Gastrocnemius medialis (tissue), 4 donors: ENCODE measurements at regions not wholly inside any gene's neighbourhood (a gene's known extent, or its start where the extent isn't known, plus 50 kb on each side); places are given as distances from the start of the nearest gene placed in this dataset.

Experiments used
- POLR2A ChIP-seq, 2 donors: fragments of 450-650 bp; IDR thresholded peaks; one replicate each; pipeline ENCODE4 v1.6.1; 2017; ENCODE audit warnings: antibody characterized with exemption in 2 of 2, mild to moderate bottlenecking in 2 of 2, moderate library complexity in 2 of 2
- TF ChIP-seq, protein P1 (sequence below), 5 experiments: fragments of 450-650 bp in 3 of 5; fragments of 200-600 bp in 2 of 5; sonication (generic) in 2 of 5; IDR thresholded peaks in 4 of 5; conservative IDR thresholded peaks in 1 of 5; 1 replicate in 4 of 5; 2 replicates in 1 of 5; pipeline ENCODE4 v1.5.1; 2016 to 2019; ENCODE audit warnings: antibody characterized with exemption in 5 of 5, mild to moderate bottlenecking in 3 of 5, moderate library complexity in 3 of 5

DNA sequence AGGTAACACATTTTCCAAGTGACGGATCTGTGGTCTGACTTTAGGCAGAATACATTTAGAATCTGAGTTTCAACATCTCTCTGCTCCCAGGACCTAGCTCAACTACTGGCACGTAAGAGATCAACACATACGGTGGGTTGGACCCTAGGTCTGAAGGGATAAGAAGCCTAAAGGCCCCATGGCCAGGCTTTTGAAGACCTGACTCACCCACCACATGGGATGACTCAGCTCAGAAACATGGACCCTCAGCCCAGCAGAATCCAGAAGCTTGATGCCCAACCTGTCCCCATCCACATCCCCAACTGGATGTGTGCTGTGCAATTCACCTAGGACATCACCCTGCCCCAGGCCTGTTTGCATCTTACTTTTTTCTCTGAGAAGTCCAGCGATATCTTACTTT, 770.2 kb downstream of the BCL11B start:
- TF ChIP-seq, protein P1, sequence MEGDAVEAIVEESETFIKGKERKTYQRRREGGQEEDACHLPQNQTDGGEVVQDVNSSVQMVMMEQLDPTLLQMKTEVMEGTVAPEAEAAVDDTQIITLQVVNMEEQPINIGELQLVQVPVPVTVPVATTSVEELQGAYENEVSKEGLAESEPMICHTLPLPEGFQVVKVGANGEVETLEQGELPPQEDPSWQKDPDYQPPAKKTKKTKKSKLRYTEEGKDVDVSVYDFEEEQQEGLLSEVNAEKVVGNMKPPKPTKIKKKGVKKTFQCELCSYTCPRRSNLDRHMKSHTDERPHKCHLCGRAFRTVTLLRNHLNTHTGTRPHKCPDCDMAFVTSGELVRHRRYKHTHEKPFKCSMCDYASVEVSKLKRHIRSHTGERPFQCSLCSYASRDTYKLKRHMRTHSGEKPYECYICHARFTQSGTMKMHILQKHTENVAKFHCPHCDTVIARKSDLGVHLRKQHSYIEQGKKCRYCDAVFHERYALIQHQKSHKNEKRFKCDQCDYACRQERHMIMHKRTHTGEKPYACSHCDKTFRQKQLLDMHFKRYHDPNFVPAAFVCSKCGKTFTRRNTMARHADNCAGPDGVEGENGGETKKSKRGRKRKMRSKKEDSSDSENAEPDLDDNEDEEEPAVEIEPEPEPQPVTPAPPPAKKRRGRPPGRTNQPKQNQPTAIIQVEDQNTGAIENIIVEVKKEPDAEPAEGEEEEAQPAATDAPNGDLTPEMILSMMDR (IDR thresholded peaks at IDR 0.05 in 4 of 5, conservative IDR thresholded peaks at IDR 0.05 in 1 of 5) = no peak
- no peak for TF ChIP-seq POLR2A (IDR thresholded peaks at IDR 0.05)
